Ramos (cell line): ENCODE measurements at regions not wholly inside any gene's neighbourhood (a gene's known extent, or its start where the extent isn't known, plus 50 kb on each side); places are given as distances from the start of the nearest gene placed in this dataset.
"Not testable (repeated sequence)": the region's sequence is repeated elsewhere in the genome, so short reads cannot be mapped to it uniquely, and the experiment has no call there.

Source experiments
- in situ Hi-C: fragments of 300-500 bp; cut with MboI; formaldehyde crosslinking; loops from one replicate; pipeline ENCODE4 v1.14.3; 2022; ENCODE audit warnings: low sequenced_read_pairs; ENCODE audit not compliant: unreplicated experiment

- in situ Hi-C loops: not testable (repeated sequence)
Observed at GRCh38 chr7:135872861-135873260, 104.3 kb downstream of the MTPN start.

- in situ Hi-C loops: no loop called here
Observed at GRCh38 chr7:135862586-135863340, 114.2 kb upstream of the FAM180A start.

GRCh38 chr7:135859538-135859937 is 110.9 kb upstream of the FAM180A start:
- in situ Hi-C loops: no loop called here

GRCh38 chr7:135858851-135859250 is 110.2 kb upstream of the FAM180A start:
- in situ Hi-C loops: no loop called here

- in situ Hi-C loops: no loop called here
Observed at GRCh38 chr7:135858379-135858778, 109.8 kb upstream of the FAM180A start.

GRCh38 chr7:135857519-135858274 is 109.1 kb upstream of the FAM180A start:
- in situ Hi-C loops: no loop called here

- in situ Hi-C loops: no loop called here
Observed at GRCh38 chr7:135856356-135857144, 107.9 kb upstream of the FAM180A start.

- in situ Hi-C loops: no loop called here
Observed at GRCh38 chr7:135855846-135856245, 107.2 kb upstream of the FAM180A start.

- in situ Hi-C loops: no loop called here
Observed at GRCh38 chr7:135853499-135853898, 104.9 kb upstream of the FAM180A start.

GRCh38 chr7:135853008-135853407 is 104.4 kb upstream of the FAM180A start:
- in situ Hi-C loops: no loop called here

GRCh38 chr7:135847242-135847641 is 98.6 kb upstream of the FAM180A start:
- in situ Hi-C loops: no loop called here

GRCh38 chr7:135846339-135846738 is 97.7 kb upstream of the FAM180A start:
- in situ Hi-C loops: no loop called here

- in situ Hi-C loops: no loop called here
Observed at GRCh38 chr7:135845415-135846075, 96.9 kb upstream of the FAM180A start.

- in situ Hi-C loops: no loop called here
Observed at GRCh38 chr7:135844903-135845302, 96.3 kb upstream of the FAM180A start.

GRCh38 chr7:135843214-135843613 is 94.6 kb upstream of the FAM180A start:
- in situ Hi-C loops: no loop called here

GRCh38 chr7:135842446-135843179 is 94.0 kb upstream of the FAM180A start:
- in situ Hi-C loops: no loop called here

GRCh38 chr7:135840591-135840990 is 92.0 kb upstream of the FAM180A start:
- in situ Hi-C loops: no loop called here

GRCh38 chr7:135837675-135838074 is 89.1 kb upstream of the FAM180A start:
- in situ Hi-C loops: no loop called here

- in situ Hi-C loops: no loop called here
Observed at GRCh38 chr7:135834266-135834665, 85.7 kb upstream of the FAM180A start.

- in situ Hi-C loops: no loop called here
Observed at GRCh38 chr7:135833642-135834041, 85.0 kb upstream of the FAM180A start.
